HCT116 (cell line): ENCODE measurements at regions not wholly inside any gene's neighbourhood (a gene's known extent, or its start where the extent isn't known, plus 50 kb on each side); places are given as distances from the start of the nearest gene placed in this dataset.

Experiments used
- ATAC-seq: fragments of 200-7000 bp; cut with Tn5 transposase; 2 replicates; pipeline ENCODE4 v1.9.1; 2020; ENCODE audit warnings: mild to moderate bottlenecking, moderate library complexity
- BruUV-seq: library from RNA; stranded (reverse); fragments of 400-500 nt; replicated peaks from 2 replicates; lab custom pipeline; 2021; lab: Mats Ljungman, UMichigan
- CTCF ChIA-PET: fragments of 300-600 bp; sonication (Branson Sonifier 250); formaldehyde crosslinking; loops from one replicate; lab custom pipeline; 2021; ENCODE audit warnings: antibody characterized with exemption; lab: Charles Lee
- POLR2A ChIA-PET: fragments of 300-600, 350-600 bp; sonication (Branson Sonifier 250); formaldehyde crosslinking; loops from one replicate; lab custom pipeline; 2021; ENCODE audit warnings: antibody characterized with exemption; lab: Charles Lee
- RAD21 ChIA-PET, 2 experiments: fragments of 300-600 bp; sonication (Branson Sonifier 250); formaldehyde crosslinking; loops; one replicate each; lab custom pipeline; 2023; ENCODE audit warnings: low total read pairs in 2 of 2; ENCODE audit not compliant: uncharacterized antibody in 2 of 2, unreplicated experiment in 2 of 2, low non-redundant PET in 1 of 2; lab: Charles Lee
- DNase-seq: peaks from one replicate; pipeline ENCODE4 v3.0.0-alpha.2; 2010; ENCODE audit warnings: low read depth, low spot score
- H2AFZ ChIP-seq: fragments of 200-600 bp; shearing (Covaris generic), sonication (generic); 2 replicates; pipeline ENCODE4 v1.6.1; 2017; ENCODE audit warnings: low read depth, mixed run types, mixed read lengths, antibody characterized with exemption, low read length; ENCODE audit not compliant: poor library complexity, severe bottlenecking
- H3K27ac ChIP-seq: 2 replicates; pipeline ENCODE4 v1.5.1; 2012; ENCODE audit warnings: low read depth, low read length
- H3K27me3 ChIP-seq: fragments of 200-600 bp; sonication (generic); 2 replicates; pipeline ENCODE4 v1.6.1; 2016; ENCODE audit warnings: mixed run types, low read length, mixed read lengths; ENCODE audit not compliant: insufficient read depth
- H3K36me3 ChIP-seq, 2 experiments: fragments of 200-500 bp in 1 of 2; fragments of 200-600 bp in 1 of 2; sonication (Bioruptor generic) in 1 of 2; sonication (generic) in 1 of 2; 2 replicates each; pipeline versions ENCODE4 v1.5.1 to v1.6.1; 2014 to 2016; ENCODE audit warnings: low read length in 2 of 2, inconsistent platforms in 1 of 2, mixed read lengths in 1 of 2, mixed run types in 1 of 2; ENCODE audit not compliant: insufficient read depth in 2 of 2, control insufficient read depth in 1 of 2
- H3K4me1 ChIP-seq, 2 experiments: fragments of 200-600 bp in 1 of 2; sonication (generic) in 1 of 2; 2 replicates each; pipeline versions ENCODE4 v1.5.1 to v1.6.1; 2012 to 2017; ENCODE audit warnings: low read length in 2 of 2, inconsistent platforms in 1 of 2, mild to moderate bottlenecking in 1 of 2, mixed read lengths in 1 of 2, mixed run types in 1 of 2, moderate library complexity in 1 of 2; ENCODE audit not compliant: insufficient read depth in 2 of 2, control insufficient read depth in 1 of 2
- H3K4me2 ChIP-seq: fragments of 200-600 bp; sonication (generic); 2 replicates; pipeline ENCODE4 v1.6.1; 2017; ENCODE audit warnings: mixed run types, low read length, mixed read lengths
- H3K4me3 ChIP-seq, 2 experiments: fragments of 200-600 bp in 1 of 2; sonication (generic) in 1 of 2; replicated peaks in 1 of 2; 2 replicates each; pipeline ENCODE4 v1.5.1; 2011 to 2016; ENCODE audit warnings: low read length in 2 of 2, control low read depth in 1 of 2, low read depth in 1 of 2, mild to moderate bottlenecking in 1 of 2, mixed read lengths in 1 of 2, mixed run types in 1 of 2
- H3K79me2 ChIP-seq: fragments of 200-600 bp; sonication (generic); 2 replicates; pipeline ENCODE4 v1.6.1; 2017; ENCODE audit warnings: mild to moderate bottlenecking, mixed run types, low read length, moderate library complexity, mixed read lengths; ENCODE audit not compliant: insufficient read depth
- H3K9ac ChIP-seq: fragments of 200-600 bp; sonication (generic); 2 replicates; pipeline ENCODE4 v1.6.1; 2016; ENCODE audit warnings: low read length, mixed read lengths
- H3K9me2 ChIP-seq: fragments of 200-600 bp; sonication (generic), shearing (Covaris generic); 2 replicates; pipeline ENCODE4 v1.6.1; 2017; ENCODE audit warnings: mixed run types, mild to moderate bottlenecking, moderate library complexity; ENCODE audit not compliant: insufficient read depth
- H3K9me3 ChIP-seq, 2 experiments: fragments of 200-500 bp in 1 of 2; fragments of 200-600 bp in 1 of 2; sonication (Bioruptor generic) in 1 of 2; sonication (generic) in 1 of 2; 2 replicates each; pipeline ENCODE4 v1.6.1; 2014 to 2017; ENCODE audit warnings: low read length in 2 of 2, mixed read lengths in 2 of 2, inconsistent platforms in 1 of 2, low read depth in 1 of 2, mild to moderate bottlenecking in 1 of 2, mixed run types in 1 of 2, moderate library complexity in 1 of 2; ENCODE audit not compliant: control insufficient read depth in 1 of 2, insufficient read depth in 1 of 2
- H4K20me1 ChIP-seq: fragments of 200-600 bp; sonication (generic), shearing (Covaris generic); 2 replicates; pipeline ENCODE4 v1.6.1; 2017; ENCODE audit warnings: mixed run types, mild to moderate bottlenecking, moderate library complexity; ENCODE audit not compliant: insufficient read depth
- CEBPB ChIP-seq: IDR thresholded peaks from 2 replicates; pipeline ENCODE4 v1.6.1; 2012; ENCODE audit warnings: low read depth
- ELF1 ChIP-seq: IDR thresholded peaks from 2 replicates; pipeline ENCODE4 v1.6.1; 2012; ENCODE audit warnings: low read depth, borderline replicate concordance
- EZH2 ChIP-seq: fragments of 200-600 bp; sonication (generic); IDR thresholded peaks from 2 replicates; pipeline ENCODE4 v1.6.1; 2017; ENCODE audit warnings: antibody characterized with exemption, mixed run types
- POLR2A ChIP-seq: IDR thresholded peaks from 2 replicates; pipeline ENCODE4 v1.7.0; 2011; ENCODE audit warnings: borderline replicate concordance; ENCODE audit not compliant: insufficient read depth, insufficient read length; ENCODE audit errors: extremely low read depth
- POLR2AphosphoS5 ChIP-seq: IDR thresholded peaks from 2 replicates; pipeline ENCODE4 v1.6.1; 2011; ENCODE audit warnings: mild to moderate bottlenecking, low read depth, low read length, moderate library complexity
- SIN3A ChIP-seq: IDR thresholded peaks from 2 replicates; pipeline ENCODE4 v1.6.1; 2012; ENCODE audit warnings: low read depth
- SRF ChIP-seq: IDR thresholded peaks from 2 replicates; pipeline ENCODE4 v1.6.1; 2012; ENCODE audit warnings: low read depth
- intact Hi-C: fragments of 100-400 bp; cut with micrococcal nuclease; formaldehyde crosslinking; loops from 2 replicates; pipeline ENCODE4 v1.10.0; 2022
- TF ChIP-seq, protein P1 (sequence below): IDR thresholded peaks from 2 replicates; pipeline ENCODE4 v1.6.1; 2012; ENCODE audit warnings: low read depth
- TF ChIP-seq, protein P2 (sequence below): IDR thresholded peaks from 2 replicates; pipeline ENCODE4 v1.6.1; 2011; ENCODE audit warnings: mild to moderate bottlenecking, low read length, moderate library complexity; ENCODE audit not compliant: insufficient replicate concordance; ENCODE audit errors: extremely low read depth
- TF ChIP-seq, protein P3 (sequence below): IDR thresholded peaks from 2 replicates; pipeline ENCODE4 v1.6.1; 2012

DNA sequence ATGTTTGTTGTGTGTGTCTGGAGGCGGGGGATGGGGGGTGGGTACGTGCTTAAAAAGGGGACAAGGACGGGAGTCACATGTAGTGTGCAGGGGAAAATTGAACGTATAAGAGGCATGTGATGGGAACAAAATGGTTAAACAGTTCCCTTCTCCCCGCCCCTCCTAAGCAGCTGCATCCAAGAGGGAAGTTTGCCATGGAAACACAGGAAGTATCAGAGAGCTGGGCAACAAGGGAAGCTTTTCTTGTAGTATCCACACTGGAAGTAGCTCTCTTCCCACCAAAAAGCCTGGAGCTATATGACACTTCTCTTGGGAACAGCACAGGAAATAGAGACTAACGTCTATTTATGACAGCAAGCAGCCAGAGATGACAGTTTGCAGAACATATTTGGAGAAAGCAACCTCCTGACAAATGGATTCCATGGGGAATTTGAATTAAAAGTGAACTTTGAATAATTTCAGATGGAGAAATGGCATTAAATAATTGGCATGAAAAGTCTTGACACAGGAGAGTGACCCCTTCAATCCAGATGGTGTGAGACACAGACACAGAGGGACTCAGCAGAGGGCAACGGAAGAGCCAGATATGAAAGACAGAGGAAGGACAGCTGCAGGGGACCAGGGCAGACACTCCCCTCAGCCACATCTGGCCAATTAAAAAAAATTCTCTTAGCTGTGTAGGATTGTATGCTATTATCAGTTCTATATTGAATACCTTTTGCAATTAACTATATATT, 294.2 kb upstream of the TBL1XR1 start:
- H3K9me2 ChIP-seq = no peaks in the 10 kb centered on the region
- H3K27me3 ChIP-seq = no peaks in the 10 kb centered on the region
- ChIA-PET CTCF (no interaction called here), POLR2A (no interaction called here), RAD21 (no interaction called here)
- DNase-seq (no peak), ATAC-seq (no peak)
- no peaks in the 10 kb centered on the region for H3K4me1 ChIP-seq
- no peaks in the 10 kb centered on the region for H4K20me1 ChIP-seq
- no peaks in the 10 kb centered on the region for H3K36me3 ChIP-seq
- H3K9ac ChIP-seq = no peak overlapping the region
- TF ChIP-seq, protein P1, sequence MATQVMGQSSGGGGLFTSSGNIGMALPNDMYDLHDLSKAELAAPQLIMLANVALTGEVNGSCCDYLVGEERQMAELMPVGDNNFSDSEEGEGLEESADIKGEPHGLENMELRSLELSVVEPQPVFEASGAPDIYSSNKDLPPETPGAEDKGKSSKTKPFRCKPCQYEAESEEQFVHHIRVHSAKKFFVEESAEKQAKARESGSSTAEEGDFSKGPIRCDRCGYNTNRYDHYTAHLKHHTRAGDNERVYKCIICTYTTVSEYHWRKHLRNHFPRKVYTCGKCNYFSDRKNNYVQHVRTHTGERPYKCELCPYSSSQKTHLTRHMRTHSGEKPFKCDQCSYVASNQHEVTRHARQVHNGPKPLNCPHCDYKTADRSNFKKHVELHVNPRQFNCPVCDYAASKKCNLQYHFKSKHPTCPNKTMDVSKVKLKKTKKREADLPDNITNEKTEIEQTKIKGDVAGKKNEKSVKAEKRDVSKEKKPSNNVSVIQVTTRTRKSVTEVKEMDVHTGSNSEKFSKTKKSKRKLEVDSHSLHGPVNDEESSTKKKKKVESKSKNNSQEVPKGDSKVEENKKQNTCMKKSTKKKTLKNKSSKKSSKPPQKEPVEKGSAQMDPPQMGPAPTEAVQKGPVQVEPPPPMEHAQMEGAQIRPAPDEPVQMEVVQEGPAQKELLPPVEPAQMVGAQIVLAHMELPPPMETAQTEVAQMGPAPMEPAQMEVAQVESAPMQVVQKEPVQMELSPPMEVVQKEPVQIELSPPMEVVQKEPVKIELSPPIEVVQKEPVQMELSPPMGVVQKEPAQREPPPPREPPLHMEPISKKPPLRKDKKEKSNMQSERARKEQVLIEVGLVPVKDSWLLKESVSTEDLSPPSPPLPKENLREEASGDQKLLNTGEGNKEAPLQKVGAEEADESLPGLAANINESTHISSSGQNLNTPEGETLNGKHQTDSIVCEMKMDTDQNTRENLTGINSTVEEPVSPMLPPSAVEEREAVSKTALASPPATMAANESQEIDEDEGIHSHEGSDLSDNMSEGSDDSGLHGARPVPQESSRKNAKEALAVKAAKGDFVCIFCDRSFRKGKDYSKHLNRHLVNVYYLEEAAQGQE = no peak
- TF ChIP-seq POLR2A = no peak
- no peak for TF ChIP-seq SIN3A
- TF ChIP-seq, protein P2, sequence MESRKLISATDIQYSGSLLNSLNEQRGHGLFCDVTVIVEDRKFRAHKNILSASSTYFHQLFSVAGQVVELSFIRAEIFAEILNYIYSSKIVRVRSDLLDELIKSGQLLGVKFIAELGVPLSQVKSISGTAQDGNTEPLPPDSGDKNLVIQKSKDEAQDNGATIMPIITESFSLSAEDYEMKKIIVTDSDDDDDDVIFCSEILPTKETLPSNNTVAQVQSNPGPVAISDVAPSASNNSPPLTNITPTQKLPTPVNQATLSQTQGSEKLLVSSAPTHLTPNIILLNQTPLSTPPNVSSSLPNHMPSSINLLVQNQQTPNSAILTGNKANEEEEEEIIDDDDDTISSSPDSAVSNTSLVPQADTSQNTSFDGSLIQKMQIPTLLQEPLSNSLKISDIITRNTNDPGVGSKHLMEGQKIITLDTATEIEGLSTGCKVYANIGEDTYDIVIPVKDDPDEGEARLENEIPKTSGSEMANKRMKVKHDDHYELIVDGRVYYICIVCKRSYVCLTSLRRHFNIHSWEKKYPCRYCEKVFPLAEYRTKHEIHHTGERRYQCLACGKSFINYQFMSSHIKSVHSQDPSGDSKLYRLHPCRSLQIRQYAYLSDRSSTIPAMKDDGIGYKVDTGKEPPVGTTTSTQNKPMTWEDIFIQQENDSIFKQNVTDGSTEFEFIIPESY = no peak
- no peak for TF ChIP-seq ELF1
- no peak for TF ChIP-seq POLR2AphosphoS5
- TF ChIP-seq SRF = no peak
- TF ChIP-seq, protein P3, sequence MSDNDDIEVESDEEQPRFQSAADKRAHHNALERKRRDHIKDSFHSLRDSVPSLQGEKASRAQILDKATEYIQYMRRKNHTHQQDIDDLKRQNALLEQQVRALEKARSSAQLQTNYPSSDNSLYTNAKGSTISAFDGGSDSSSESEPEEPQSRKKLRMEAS = no peak
- TF ChIP-seq EZH2 = no peak
- no peak for TF ChIP-seq CEBPB
- H3K4me2 ChIP-seq = no peak overlapping the region
- no TSS peak for BruUV-seq
- no peak overlapping the region for H3K27ac ChIP-seq
- no peaks in the 10 kb centered on the region for H3K9me3 ChIP-seq
- no peaks in the 10 kb centered on the region for H3K79me2 ChIP-seq
- intact Hi-C loops = no loop called here
- H3K4me3 ChIP-seq = no peak overlapping the region
- H2AFZ ChIP-seq = no peak overlapping the region
